ENCODE measurements at regions not wholly inside any gene's neighbourhood (a gene's known extent, or its start where the extent isn't known, plus 50 kb on each side); places are given as distances from the start of the nearest gene placed in this dataset.
A peak's percentile ranks its signal among the peaks of the same experiment; 100 is the strongest.
"Not testable (repeated sequence)": the region's sequence is repeated elsewhere in the genome, so short reads cannot be mapped to it uniquely, and the experiment has no call there.

GRCh38 chr2:133988316-133988891 lies 265.5 kb upstream of the MGAT5 start:
- TF ChIP-seq, protein P1, sequence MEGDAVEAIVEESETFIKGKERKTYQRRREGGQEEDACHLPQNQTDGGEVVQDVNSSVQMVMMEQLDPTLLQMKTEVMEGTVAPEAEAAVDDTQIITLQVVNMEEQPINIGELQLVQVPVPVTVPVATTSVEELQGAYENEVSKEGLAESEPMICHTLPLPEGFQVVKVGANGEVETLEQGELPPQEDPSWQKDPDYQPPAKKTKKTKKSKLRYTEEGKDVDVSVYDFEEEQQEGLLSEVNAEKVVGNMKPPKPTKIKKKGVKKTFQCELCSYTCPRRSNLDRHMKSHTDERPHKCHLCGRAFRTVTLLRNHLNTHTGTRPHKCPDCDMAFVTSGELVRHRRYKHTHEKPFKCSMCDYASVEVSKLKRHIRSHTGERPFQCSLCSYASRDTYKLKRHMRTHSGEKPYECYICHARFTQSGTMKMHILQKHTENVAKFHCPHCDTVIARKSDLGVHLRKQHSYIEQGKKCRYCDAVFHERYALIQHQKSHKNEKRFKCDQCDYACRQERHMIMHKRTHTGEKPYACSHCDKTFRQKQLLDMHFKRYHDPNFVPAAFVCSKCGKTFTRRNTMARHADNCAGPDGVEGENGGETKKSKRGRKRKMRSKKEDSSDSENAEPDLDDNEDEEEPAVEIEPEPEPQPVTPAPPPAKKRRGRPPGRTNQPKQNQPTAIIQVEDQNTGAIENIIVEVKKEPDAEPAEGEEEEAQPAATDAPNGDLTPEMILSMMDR (IDR thresholded peaks at IDR 0.05), result no peak
- no peak for TF ChIP-seq POLR2A (IDR thresholded peaks at IDR 0.05)
- no peak for TF ChIP-seq POLR2AphosphoS5 (IDR thresholded peaks at IDR 0.05)
- no peak for TF ChIP-seq EP300 (IDR thresholded peaks at IDR 0.05)
- H3K27me3 ChIP-seq, result no peaks in the 10 kb centered on the region
- 88 to 89% methylated on average over 12 of the region's 12 CpGs for WGBS, 2 donors
- DNase-seq (peak in 1 of 2 donors; percentile 32), ATAC-seq (ENCODE audit: low FRiP score in 2 of 2) (no peak)
- no peaks in the 10 kb centered on the region for H3K4me1 ChIP-seq
- H3K27ac ChIP-seq, result no peak overlapping the region
- no peak overlapping the region for H3K4me3 ChIP-seq
- H3K9me3 ChIP-seq, result no peaks in the 10 kb centered on the region
- no peaks in the 10 kb centered on the region for H3K36me3 ChIP-seq

DNA sequence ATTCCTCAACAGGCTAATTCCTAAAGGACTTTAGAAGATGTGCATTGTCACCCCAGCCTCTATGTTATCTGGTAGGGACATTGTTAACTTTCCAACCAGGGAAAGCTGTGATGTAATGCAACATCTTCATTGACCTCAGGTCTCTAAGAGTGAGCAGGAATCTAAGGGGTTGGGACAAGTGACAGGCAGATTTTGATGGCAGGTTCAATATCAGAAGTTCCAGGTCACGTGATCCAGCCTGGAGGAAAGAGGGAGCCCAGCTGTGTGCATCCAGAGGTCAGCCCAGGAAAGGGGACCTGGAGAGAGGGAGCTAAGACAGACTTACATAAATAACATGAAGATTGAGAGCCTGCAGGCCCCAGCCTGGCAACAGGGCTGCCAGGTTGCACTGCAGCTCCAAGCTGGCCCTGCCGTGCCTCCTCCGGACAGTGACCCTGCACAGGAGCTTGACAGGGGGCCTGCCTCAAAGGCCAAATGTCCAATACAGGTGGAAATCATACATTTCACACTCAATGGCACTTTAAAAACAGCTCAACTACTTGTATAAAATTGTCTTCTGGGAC lies 262.2 kb upstream of the MGAT5 start:
- H3K4me3 ChIP-seq, result no peak overlapping the region
- no peaks in the 10 kb centered on the region for H3K4me1 ChIP-seq
- DNase-seq (peak in 1 of 2 donors; percentile 22), ATAC-seq (ENCODE audit: low FRiP score in 2 of 2) (no peak)
- 88% methylated on average over 3 of the region's 3 CpGs for WGBS, 2 donors
- H3K36me3 ChIP-seq, result no peaks in the 10 kb centered on the region
- no peak overlapping the region for H3K27ac ChIP-seq
- no peaks in the 10 kb centered on the region for H3K27me3 ChIP-seq
- no peak for TF ChIP-seq POLR2AphosphoS5 (IDR thresholded peaks at IDR 0.05)
- TF ChIP-seq EP300 (IDR thresholded peaks at IDR 0.05), result no peak
- no peak for TF ChIP-seq POLR2A (IDR thresholded peaks at IDR 0.05)
- TF ChIP-seq, protein P1 (IDR thresholded peaks at IDR 0.05), result no peak
- no peaks in the 10 kb centered on the region for H3K9me3 ChIP-seq

DNA sequence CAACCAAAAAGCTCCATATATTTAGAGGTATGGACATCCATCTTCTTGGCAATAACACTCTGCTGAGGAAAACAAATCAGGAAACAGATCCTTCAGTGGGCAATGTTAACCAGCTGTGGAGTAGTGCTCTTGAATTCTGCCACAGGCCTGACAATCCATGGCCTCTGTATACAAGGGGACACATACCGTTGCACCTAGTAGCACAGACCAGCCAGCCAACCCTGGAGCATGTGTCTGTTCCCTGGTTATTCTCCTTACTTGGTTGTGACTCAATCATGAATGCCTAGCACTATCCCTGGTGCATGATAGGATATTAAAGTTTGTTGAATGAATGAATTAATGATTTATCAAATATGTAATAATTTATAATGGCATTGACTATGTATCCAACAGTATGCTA lies 261.4 kb upstream of the MGAT5 start:
- no peaks in the 10 kb centered on the region for H3K27me3 ChIP-seq
- no peaks in the 10 kb centered on the region for H3K36me3 ChIP-seq
- no peak overlapping the region for H3K27ac ChIP-seq

GRCh38 chr2:133993160-133993559 lies 260.7 kb upstream of the MGAT5 start:
- Histone ChIP-seq H3K36me3 (no peaks in the 10 kb centered on the region), H3K27ac (no peak overlapping the region), H3K9me3 (no peaks in the 10 kb centered on the region), H3K27me3 (no peaks in the 10 kb centered on the region), H3K4me3 (no peak overlapping the region), H3K4me1 (no peaks in the 10 kb centered on the region)
- WGBS, 2 donors, result 68% methylated on average over 3 of the region's 3 CpGs
- ATAC-seq (ENCODE audit: low FRiP score in 2 of 2), result no peak
- no peak for DNase-seq
- TF ChIP-seq, protein P1 (IDR thresholded peaks at IDR 0.05), result no peak
- TF ChIP-seq POLR2A (IDR thresholded peaks at IDR 0.05) (no peak), POLR2AphosphoS5 (IDR thresholded peaks at IDR 0.05) (no peak), EP300 (IDR thresholded peaks at IDR 0.05) (no peak)

More for the DNA sequence above, 261.4 kb upstream of the MGAT5 start:
- H3K9me3 ChIP-seq, result no peaks in the 10 kb centered on the region
- ATAC-seq (ENCODE audit: low FRiP score in 2 of 2) (no peak), DNase-seq (no peak)
- 90 to 100% methylated on average over 1 of the region's 1 CpG for WGBS, 2 donors
- TF ChIP-seq, protein P1 (IDR thresholded peaks at IDR 0.05), result no peak
- no peak for TF ChIP-seq POLR2A (IDR thresholded peaks at IDR 0.05)
- no peaks in the 10 kb centered on the region for H3K4me1 ChIP-seq
- no peak overlapping the region for H3K4me3 ChIP-seq

DNA sequence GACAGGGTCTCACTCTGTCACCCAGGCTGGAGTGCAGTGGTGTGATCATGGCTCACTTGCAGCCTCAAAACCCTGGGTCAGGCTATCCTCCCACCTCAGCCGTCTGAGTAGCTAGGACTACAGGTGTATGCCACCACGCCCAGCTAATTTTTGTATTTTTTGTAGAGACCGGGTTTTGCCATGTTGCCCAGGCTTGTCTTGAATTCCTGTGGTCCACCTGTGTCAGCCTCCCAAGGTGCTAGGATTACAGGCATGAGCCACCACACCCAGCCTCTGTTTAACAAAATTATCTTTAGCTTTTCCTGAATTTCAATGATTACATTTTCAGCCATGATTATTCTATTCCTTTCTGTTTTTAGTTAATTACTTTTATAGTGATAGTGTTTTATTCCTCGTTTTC lies 255.1 kb upstream of the MGAT5 start:
- WGBS, 2 donors, result 87 to 94% methylated on average over 4 of the region's 4 CpGs
- ATAC-seq (ENCODE audit: low FRiP score in 2 of 2); H3K9me3 ChIP-seq; H3K4me1 ChIP-seq; H3K36me3 ChIP-seq; H3K4me3 ChIP-seq; DNase-seq; H3K27me3 ChIP-seq; H3K27ac ChIP-seq: not testable (repeated sequence)

All from upper lobe of left lung (tissue), 6 donors.